Upper lobe of right lung (tissue), 1 donor: ENCODE measurements at regions not wholly inside any gene's neighbourhood (a gene's known extent, or its start where the extent isn't known, plus 50 kb on each side); places are given as distances from the start of the nearest gene placed in this dataset.

Experiments used
- ATAC-seq: fragments of 200-7000 bp; cut with Tn5 transposase; one replicate; pipeline ENCODE4 v1.9.1; 2020; ENCODE audit warnings: mild to moderate bottlenecking, moderate library complexity
- DNase-seq: peaks from one replicate; pipeline ENCODE4 v3.0.0-alpha.2; 2020
- H3K27ac ChIP-seq: fragments of 200-600 bp; one replicate; pipeline ENCODE4 v1.8.0; 2022
- H3K27me3 ChIP-seq: fragments of 200-600 bp; one replicate; pipeline ENCODE4 v1.8.0; 2022; ENCODE audit warnings: mild to moderate bottlenecking
- H3K36me3 ChIP-seq: fragments of 200-600 bp; one replicate; pipeline ENCODE4 v1.8.0; 2022
- H3K4me1 ChIP-seq: fragments of 200-600 bp; one replicate; pipeline ENCODE4 v1.8.0; 2022
- H3K4me3 ChIP-seq: fragments of 200-600 bp; one replicate; pipeline ENCODE4 v1.8.0; 2022; ENCODE audit warnings: mild to moderate bottlenecking
- H3K9me3 ChIP-seq: fragments of 200-600 bp; one replicate; pipeline ENCODE4 v1.8.0; 2022
- CTCF ChIP-seq: fragments of 200-600 bp; IDR thresholded peaks from one replicate; pipeline ENCODE4 v1.8.0; 2022; ENCODE audit warnings: antibody characterized with exemption
- intact Hi-C: fragments of 100-400 bp; cut with DNase I; formaldehyde crosslinking; loops from one replicate; pipeline ENCODE4 v1.11.0; 2022
- donor health status: DM: no; HTN: yes; CAD: no; lungs with severe emphysema.

- Histone ChIP-seq H3K4me1 (peaks cover 17% of the 10 kb centered on the region), H3K27ac (peak overlapping the region; percentile 65), H3K9me3 (no peaks in the 10 kb centered on the region), H3K4me3 (peak overlapping the region; percentile 9), H3K36me3 (no peaks in the 10 kb centered on the region), H3K27me3 (no peaks in the 10 kb centered on the region)
- intact Hi-C loops, result no loop called here
- ATAC-seq (peak; percentile 34), DNase-seq (no peak)
- no peak for TF ChIP-seq CTCF
Observed at GRCh38 chr10:88041243-88042159, 178.1 kb downstream of the PTEN start.

GRCh38 chr10:88042160-88043100 lies 179.0 kb downstream of the PTEN start:
- TF ChIP-seq CTCF, result no peak
- no peak for DNase-seq
- Histone ChIP-seq H3K4me3 (peak overlapping the region; percentile 25), H3K27me3 (no peaks in the 10 kb centered on the region), H3K9me3 (no peaks in the 10 kb centered on the region), H3K36me3 (no peaks in the 10 kb centered on the region), H3K4me1 (peaks cover 17% of the 10 kb centered on the region), H3K27ac (peak overlapping the region; percentile 65)
- peak; percentile 86 for ATAC-seq
- intact Hi-C loops, result no loop called here

- no peak for TF ChIP-seq CTCF
- no peak for DNase-seq
- H3K36me3 ChIP-seq, result no peaks in the 10 kb centered on the region
- H3K4me3 ChIP-seq, result no peak overlapping the region
- no peaks in the 10 kb centered on the region for H3K9me3 ChIP-seq
- peak overlapping the region; percentile 37 for H3K27ac ChIP-seq
- ATAC-seq, result no peak
- H3K4me1 ChIP-seq, result peaks cover 17% of the 10 kb centered on the region
- no peaks in the 10 kb centered on the region for H3K27me3 ChIP-seq
- intact Hi-C loops, result no loop called here
Observed at GRCh38 chr10:88045096-88045495, 181.7 kb downstream of the PTEN start.

- Histone ChIP-seq H3K4me3 (no peak overlapping the region), H3K9me3 (no peaks in the 10 kb centered on the region), H3K27me3 (no peaks in the 10 kb centered on the region), H3K27ac (peak overlapping the region; percentile 37), H3K4me1 (peaks cover 17% of the 10 kb centered on the region), H3K36me3 (no peaks in the 10 kb centered on the region)
- intact Hi-C loops, result no loop called here
- no peak for TF ChIP-seq CTCF
- peak; percentile 21 for ATAC-seq
- no peak for DNase-seq
Observed at GRCh38 chr10:88045656-88046415, 182.4 kb downstream of the PTEN start.

GRCh38 chr10:88047579-88047978 lies 184.2 kb downstream of the PTEN start:
- ATAC-seq (no peak), DNase-seq (no peak)
- no peak for TF ChIP-seq CTCF
- H3K9me3 ChIP-seq, result no peaks in the 10 kb centered on the region
- no peaks in the 10 kb centered on the region for H3K27me3 ChIP-seq
- H3K4me1 ChIP-seq, result peaks cover 6% of the 10 kb centered on the region
- no peak overlapping the region for H3K27ac ChIP-seq
- intact Hi-C loops, result no loop called here
- H3K36me3 ChIP-seq, result no peaks in the 10 kb centered on the region
- H3K4me3 ChIP-seq, result no peak overlapping the region
